ENCODE measurements at regions not wholly inside any gene's neighbourhood (a gene's known extent, or its start where the extent isn't known, plus 50 kb on each side); places are given as distances from the start of the nearest gene placed in this dataset.

DNA sequence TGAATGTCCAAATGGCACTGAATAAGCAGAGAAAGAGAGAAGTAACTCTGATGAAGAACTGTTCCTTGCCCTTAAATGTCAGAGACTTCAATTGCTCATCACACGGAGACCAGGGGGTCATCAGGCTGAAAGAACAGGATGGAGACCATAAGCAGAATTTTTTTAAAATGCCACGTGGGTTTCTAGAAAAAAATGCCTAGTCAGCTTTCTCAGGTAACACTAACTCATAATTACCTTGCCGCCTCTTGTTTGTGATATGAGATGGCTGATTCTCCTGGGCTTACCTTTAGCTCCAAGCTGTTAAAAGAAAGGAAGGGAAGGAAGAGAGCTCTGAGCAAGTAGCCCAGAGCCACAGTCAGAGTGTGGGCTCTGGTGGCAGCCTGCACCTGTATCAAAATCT is 372.0 kb downstream of the GPAM start:
- Histone ChIP-seq H3K4me2 (ENCODE audit: insufficient read depth, insufficient read length, low read length) (no peak overlapping the region), H3K79me2 (ENCODE audit: insufficient read depth, low read length) (no peaks in the 10 kb centered on the region), H3K79me1 (ENCODE audit: insufficient read depth, low read depth, low read length, poor library complexity, severe bottlenecking) (no peaks in the 10 kb centered on the region), H3K9ac (ENCODE audit: extremely low read depth, insufficient read length, low read length) (no peak overlapping the region), H2BK15ac (ENCODE audit: low read depth, low read length) (no peak overlapping the region), H3K23ac (ENCODE audit: insufficient read length, low read depth, low read length) (no peak overlapping the region), H2BK20ac (ENCODE audit: low read depth, low read length, poor library complexity, severe bottlenecking) (no peak overlapping the region), H4K91ac (ENCODE audit: insufficient read length, low read depth, low read length) (no peak overlapping the region), H2BK5ac (ENCODE audit: insufficient read length, low read length) (no peak overlapping the region), H3K27ac (ENCODE audit: insufficient read length, low read depth, low read length) (no peak overlapping the region), H3K18ac (ENCODE audit: insufficient read length, low read depth, low read length) (no peak overlapping the region), H3K4ac (ENCODE audit: low read depth, low read length) (no peak overlapping the region), H3K56ac (ENCODE audit: insufficient read length, low read depth, low read length) (no peak overlapping the region), H3K23me2 (ENCODE audit: insufficient read length, low read depth, low read length, poor library complexity, severe bottlenecking) (no peaks in the 10 kb centered on the region), H3K4me1 (ENCODE audit: insufficient read depth, low read length) (no peaks in the 10 kb centered on the region), H2AK5ac (ENCODE audit: insufficient read length, low read length) (no peak overlapping the region), H4K20me1 (ENCODE audit: control insufficient read depth, insufficient read depth, insufficient read length) (no peaks in the 10 kb centered on the region), H3K14ac (ENCODE audit: insufficient read depth, low read length) (no peak overlapping the region), H4K5ac (ENCODE audit: insufficient read length, low read depth, low read length) (no peak overlapping the region), H2AFZ (ENCODE audit: low read length) (no peak overlapping the region), H2BK120ac (ENCODE audit: low read depth, low read length, poor library complexity, severe bottlenecking) (no peak overlapping the region), H2BK12ac (ENCODE audit: insufficient read length, low read depth, low read length) (no peak overlapping the region), H3K9me3 (ENCODE audit: control insufficient read depth, low read depth, low read length) (no peaks in the 10 kb centered on the region), H4K8ac (replicated peaks; ENCODE audit: insufficient read length, low read depth, low read length) (no peak overlapping the region), H3K27me3 (ENCODE audit: insufficient read depth, low read length) (no peaks in the 10 kb centered on the region), H3T11ph (ENCODE audit: low read length) (no peak overlapping the region)
- H3K27ac Mint-ChIP-seq = no peak overlapping the region
- peaks cover 5 to 7% of the 10 kb centered on the region in 2 experiments for H3K9me3 Mint-ChIP-seq
- TF ChIP-seq, protein P1, sequence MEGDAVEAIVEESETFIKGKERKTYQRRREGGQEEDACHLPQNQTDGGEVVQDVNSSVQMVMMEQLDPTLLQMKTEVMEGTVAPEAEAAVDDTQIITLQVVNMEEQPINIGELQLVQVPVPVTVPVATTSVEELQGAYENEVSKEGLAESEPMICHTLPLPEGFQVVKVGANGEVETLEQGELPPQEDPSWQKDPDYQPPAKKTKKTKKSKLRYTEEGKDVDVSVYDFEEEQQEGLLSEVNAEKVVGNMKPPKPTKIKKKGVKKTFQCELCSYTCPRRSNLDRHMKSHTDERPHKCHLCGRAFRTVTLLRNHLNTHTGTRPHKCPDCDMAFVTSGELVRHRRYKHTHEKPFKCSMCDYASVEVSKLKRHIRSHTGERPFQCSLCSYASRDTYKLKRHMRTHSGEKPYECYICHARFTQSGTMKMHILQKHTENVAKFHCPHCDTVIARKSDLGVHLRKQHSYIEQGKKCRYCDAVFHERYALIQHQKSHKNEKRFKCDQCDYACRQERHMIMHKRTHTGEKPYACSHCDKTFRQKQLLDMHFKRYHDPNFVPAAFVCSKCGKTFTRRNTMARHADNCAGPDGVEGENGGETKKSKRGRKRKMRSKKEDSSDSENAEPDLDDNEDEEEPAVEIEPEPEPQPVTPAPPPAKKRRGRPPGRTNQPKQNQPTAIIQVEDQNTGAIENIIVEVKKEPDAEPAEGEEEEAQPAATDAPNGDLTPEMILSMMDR (conservative IDR thresholded peaks at IDR 0.05) = no peak
- DNase-seq = no peak
- peaks cover 2 to 8% (median 6%) of the 10 kb centered on the region in 3 experiments; a peak in 6 of 7 replicates for H3K36me3 Mint-ChIP-seq (ENCODE audit: insufficient read depth in 1 of 3, low read depth in 3 of 3)
- no peak overlapping the region for H3K4me3 Mint-ChIP-seq
- H3K27me3 Mint-ChIP-seq (ENCODE audit: low read depth) = no peaks in the 10 kb centered on the region
- WGBS (ENCODE audit: extremely low coverage, insufficient read length, low lambda C conversion rate) = no CpG with 5 or more reads among the region's 3 CpGs
- H3K4me1 Mint-ChIP-seq = 0 out of 4 replicates have a peak, but pooled peaks cover 0 to 2% of the 10 kb centered on the region in 2 experiments
